Endodermal cell (in vitro differentiated cells): ENCODE measurements at regions not wholly inside any gene's neighbourhood (a gene's known extent, or its start where the extent isn't known, plus 50 kb on each side); places are given as distances from the start of the nearest gene placed in this dataset.

Experiments used
- DNase-seq: peaks from one replicate; pipeline ENCODE4 v3.0.0-alpha.2; 2017
- H3K27ac ChIP-seq: 2 replicates; pipeline ENCODE4 v1.5.1; 2013; ENCODE audit warnings: mild to moderate bottlenecking, low read depth, low read length, moderate library complexity
- H3K27me3 ChIP-seq: 2 replicates; pipeline ENCODE4 v1.6.1; 2013; ENCODE audit warnings: mild to moderate bottlenecking, low read length, moderate library complexity; ENCODE audit not compliant: insufficient read depth, control insufficient read depth, poor library complexity, severe bottlenecking
- H3K36me3 ChIP-seq: 2 replicates; pipeline ENCODE4 v1.7.0; 2013; ENCODE audit warnings: mild to moderate bottlenecking, low read length, moderate library complexity; ENCODE audit not compliant: control insufficient read depth, insufficient read depth
- H3K4me1 ChIP-seq: one replicate; pipeline ENCODE4 v1.7.0; 2013; ENCODE audit warnings: low read length; ENCODE audit not compliant: control insufficient read depth, insufficient read depth
- H3K4me3 ChIP-seq: 2 replicates; pipeline ENCODE4 v1.5.1; 2013; ENCODE audit warnings: mild to moderate bottlenecking, low read length, moderate library complexity
- H3K9ac ChIP-seq: 2 replicates; pipeline ENCODE4 v1.6.1; 2013; ENCODE audit warnings: mild to moderate bottlenecking, low read length, moderate library complexity; ENCODE audit not compliant: poor library complexity, severe bottlenecking; ENCODE audit errors: extremely low read depth
- H3K9me3 ChIP-seq: 2 replicates; pipeline ENCODE4 v1.6.1; 2013; ENCODE audit warnings: mild to moderate bottlenecking, low read length, moderate library complexity; ENCODE audit not compliant: control insufficient read depth
- H3K27ac Mint-ChIP-seq: 2 replicates; pipeline ENCODE4 v1.8.0; 2020; ENCODE audit warnings: mixed read lengths
- H3K27me3 Mint-ChIP-seq: 2 replicates; pipeline ENCODE4 v1.8.0; 2021; ENCODE audit warnings: mild to moderate bottlenecking, mixed read lengths; ENCODE audit not compliant: insufficient read depth
- H3K36me3 Mint-ChIP-seq: 2 replicates; pipeline ENCODE4 v1.8.0; 2020; ENCODE audit warnings: low read depth, mixed read lengths
- H3K4me1 Mint-ChIP-seq: 2 replicates; pipeline ENCODE4 v1.8.0; 2020; ENCODE audit warnings: mixed read lengths
- H3K4me3 Mint-ChIP-seq: 2 replicates; pipeline ENCODE4 v1.8.0; 2020; ENCODE audit warnings: mild to moderate bottlenecking, moderate library complexity, mixed read lengths
- H3K9me3 Mint-ChIP-seq: 2 replicates; pipeline ENCODE4 v1.8.0; 2020; ENCODE audit warnings: mild to moderate bottlenecking, mixed read lengths
- WGBS, 2 experiments: methylation state at CpG; one replicate each; pipeline versions ENCODE4 v1.1.5 to v1.1.7; 2013; ENCODE audit warnings: missing lambda C conversion rate in 2 of 2, mixed read lengths in 1 of 2; ENCODE audit not compliant: insufficient coverage in 1 of 2, insufficient read length in 1 of 2; 5-methylcytosine and 5-hydroxymethylcytosine counted together
- TF ChIP-seq, protein P1 (sequence below): fragments of 200-600 bp; sonication (generic); conservative IDR thresholded peaks from 2 replicates; pipeline ENCODE4 v1.5.0; 2021; ENCODE audit warnings: antibody characterized with exemption, mild to moderate bottlenecking

DNA sequence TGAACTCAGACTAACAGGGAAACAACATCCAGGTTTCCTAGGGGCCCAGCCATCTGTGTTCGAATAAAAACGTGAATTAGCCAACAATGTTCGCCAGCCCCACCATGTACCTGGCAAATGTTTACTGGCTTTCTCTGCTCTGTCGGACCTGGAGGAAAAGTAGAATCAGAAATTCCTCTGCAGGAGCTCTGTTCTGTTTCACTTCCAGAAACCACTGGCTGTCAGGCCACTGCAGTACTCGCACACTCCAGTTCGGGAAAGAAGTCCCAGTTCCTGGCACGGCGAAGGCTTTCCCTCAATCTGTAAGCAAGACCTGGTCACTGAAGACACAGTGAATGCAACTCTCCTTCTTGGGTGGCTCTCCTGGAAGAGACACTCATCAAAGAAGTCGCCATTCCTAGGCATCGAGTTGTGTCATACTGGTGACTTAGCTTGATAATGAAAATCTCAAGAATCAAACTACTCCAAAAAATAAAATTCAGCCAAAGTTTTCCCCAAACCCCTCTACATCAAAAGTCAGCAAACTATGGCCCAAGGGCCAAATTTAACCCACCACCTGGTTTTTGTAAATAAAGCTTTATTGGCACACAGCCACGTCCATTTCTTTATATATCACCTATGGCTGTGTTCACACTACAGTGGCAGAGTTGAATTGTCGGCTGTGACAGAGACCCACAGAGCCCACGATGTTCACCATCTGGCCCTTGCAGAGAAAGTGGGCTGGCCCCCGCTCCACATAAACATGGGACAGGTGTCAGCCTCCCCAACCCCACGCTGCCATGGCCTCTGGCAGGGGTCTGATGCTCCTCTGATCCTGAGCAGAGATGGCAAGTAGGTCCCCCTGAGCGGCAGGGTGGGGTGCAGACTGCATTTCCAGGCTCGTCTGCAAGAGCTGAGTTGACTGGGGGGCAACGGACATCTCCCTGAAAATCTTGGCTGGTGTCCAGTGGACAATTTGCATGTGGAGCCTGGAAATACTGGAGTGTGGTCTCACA is 189.2 kb upstream of the DIO3 start:
- Histone ChIP-seq H3K4me1 (no peaks in the 10 kb centered on the region), H3K9ac (no peak overlapping the region), H3K27me3 (peaks cover 31% of the 10 kb centered on the region), H3K4me3 (no peak overlapping the region), H3K9me3 (no peaks in the 10 kb centered on the region), H3K36me3 (no peaks in the 10 kb centered on the region), H3K27ac (no peak overlapping the region)
- no peak overlapping the region for H3K27ac Mint-ChIP-seq
- TF ChIP-seq, protein P1, sequence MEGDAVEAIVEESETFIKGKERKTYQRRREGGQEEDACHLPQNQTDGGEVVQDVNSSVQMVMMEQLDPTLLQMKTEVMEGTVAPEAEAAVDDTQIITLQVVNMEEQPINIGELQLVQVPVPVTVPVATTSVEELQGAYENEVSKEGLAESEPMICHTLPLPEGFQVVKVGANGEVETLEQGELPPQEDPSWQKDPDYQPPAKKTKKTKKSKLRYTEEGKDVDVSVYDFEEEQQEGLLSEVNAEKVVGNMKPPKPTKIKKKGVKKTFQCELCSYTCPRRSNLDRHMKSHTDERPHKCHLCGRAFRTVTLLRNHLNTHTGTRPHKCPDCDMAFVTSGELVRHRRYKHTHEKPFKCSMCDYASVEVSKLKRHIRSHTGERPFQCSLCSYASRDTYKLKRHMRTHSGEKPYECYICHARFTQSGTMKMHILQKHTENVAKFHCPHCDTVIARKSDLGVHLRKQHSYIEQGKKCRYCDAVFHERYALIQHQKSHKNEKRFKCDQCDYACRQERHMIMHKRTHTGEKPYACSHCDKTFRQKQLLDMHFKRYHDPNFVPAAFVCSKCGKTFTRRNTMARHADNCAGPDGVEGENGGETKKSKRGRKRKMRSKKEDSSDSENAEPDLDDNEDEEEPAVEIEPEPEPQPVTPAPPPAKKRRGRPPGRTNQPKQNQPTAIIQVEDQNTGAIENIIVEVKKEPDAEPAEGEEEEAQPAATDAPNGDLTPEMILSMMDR = no peak
- no peaks in the 10 kb centered on the region for H3K9me3 Mint-ChIP-seq
- 91 to 95% methylated on average over 14 to 18 of the region's 18 CpGs for WGBS, 2 experiments
- peaks cover 51% of the 10 kb centered on the region for H3K27me3 Mint-ChIP-seq
- peaks cover 10% of the 10 kb centered on the region for H3K4me1 Mint-ChIP-seq
- H3K4me3 Mint-ChIP-seq = no peak overlapping the region
- H3K36me3 Mint-ChIP-seq = no peaks in the 10 kb centered on the region
- DNase-seq = no peak

DNA sequence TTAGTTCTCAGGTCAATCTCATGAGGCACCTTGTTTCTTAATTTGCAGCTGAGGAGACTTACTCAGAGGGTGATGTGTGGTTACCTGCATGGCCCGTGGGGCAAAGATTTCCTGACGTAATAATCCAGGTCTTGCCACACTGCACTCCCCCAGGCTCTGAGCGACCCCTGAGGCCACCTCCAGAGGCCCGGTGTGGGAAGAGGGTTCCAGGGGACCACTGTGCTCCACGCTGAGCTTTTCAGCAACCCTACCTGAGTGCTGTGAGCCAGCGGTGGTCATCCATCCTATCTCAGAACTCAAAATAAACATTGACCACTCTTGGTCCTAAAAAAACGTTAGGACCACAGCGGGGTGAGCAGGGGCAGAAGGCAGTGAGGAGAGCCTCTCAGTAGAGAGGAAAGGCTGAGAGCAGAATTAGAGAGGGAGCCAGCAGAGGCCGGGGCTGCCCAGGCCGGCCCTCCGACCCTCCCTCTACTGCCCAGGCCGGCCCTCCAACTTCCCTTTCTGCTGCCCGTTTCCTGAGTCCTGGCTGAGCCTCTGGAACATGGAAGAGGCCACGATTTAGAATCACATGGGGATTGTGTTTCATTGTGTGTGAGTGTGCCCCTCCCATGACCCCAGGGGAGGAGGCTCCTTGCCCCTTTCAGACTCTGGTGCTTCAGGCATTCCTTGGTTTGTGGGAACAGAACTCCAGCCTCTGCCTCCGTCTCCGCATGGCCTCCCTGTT is 188.2 kb upstream of the DIO3 start:
- Mint-ChIP-seq H3K9me3 (no peaks in the 10 kb centered on the region), H3K36me3 (no peaks in the 10 kb centered on the region), H3K27me3 (peaks cover 43% of the 10 kb centered on the region), H3K4me3 (no peak overlapping the region), H3K4me1 (peaks cover 1% of the 10 kb centered on the region), H3K27ac (no peak overlapping the region)
- Histone ChIP-seq H3K9me3 (no peaks in the 10 kb centered on the region), H3K9ac (no peak overlapping the region), H3K36me3 (no peaks in the 10 kb centered on the region), H3K4me3 (no peak overlapping the region), H3K27me3 (peaks cover 22% of the 10 kb centered on the region), H3K27ac (no peak overlapping the region), H3K4me1 (no peaks in the 10 kb centered on the region)
- no peak for DNase-seq
- 94 to 96% methylated on average over 9 to 16 of the region's 16 CpGs for WGBS, 2 experiments
- TF ChIP-seq, protein P1 = no peak

DNA sequence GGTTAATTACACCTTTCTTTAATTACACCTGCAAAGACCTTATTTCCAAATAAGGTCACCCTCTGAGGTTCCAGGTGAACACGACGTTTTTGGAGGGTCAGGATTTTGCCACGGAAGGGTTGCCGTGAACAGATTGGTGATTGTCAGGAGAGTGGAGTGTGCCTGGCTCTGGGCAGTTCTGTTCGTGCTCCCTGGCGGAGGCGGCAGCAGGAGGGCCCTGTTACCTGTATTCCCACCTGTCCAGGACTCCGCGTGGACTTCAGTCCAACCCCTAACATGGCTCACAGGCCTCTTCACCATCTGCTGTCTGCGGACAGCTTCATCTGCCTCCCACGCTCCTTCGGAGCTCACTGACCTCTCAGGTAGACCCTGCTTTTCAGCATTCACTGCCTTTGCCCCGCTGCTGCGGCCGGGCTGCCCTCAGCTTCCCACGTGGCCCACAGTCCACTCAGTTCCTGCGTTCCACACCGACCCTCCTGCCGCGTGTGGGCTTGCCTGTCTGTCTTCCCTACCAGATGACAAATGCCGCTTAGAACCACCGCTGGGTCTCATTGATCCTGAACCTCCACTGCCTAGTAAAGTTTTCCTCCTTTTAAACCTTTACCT is 187.5 kb upstream of the DIO3 start:
- H3K27me3 ChIP-seq = peaks cover 17% of the 10 kb centered on the region
- no peak overlapping the region for H3K9ac ChIP-seq
- no peak overlapping the region for H3K4me3 ChIP-seq
- H3K4me1 Mint-ChIP-seq = no peaks in the 10 kb centered on the region
- no peak overlapping the region for H3K4me3 Mint-ChIP-seq
- no peaks in the 10 kb centered on the region for H3K36me3 Mint-ChIP-seq
- DNase-seq = no peak
- H3K9me3 Mint-ChIP-seq = no peaks in the 10 kb centered on the region
- TF ChIP-seq, protein P1 = no peak
- no peak overlapping the region for H3K27ac ChIP-seq
- no peaks in the 10 kb centered on the region for H3K9me3 ChIP-seq
- H3K27ac Mint-ChIP-seq = no peak overlapping the region
- no peaks in the 10 kb centered on the region for H3K36me3 ChIP-seq
- H3K4me1 ChIP-seq = no peaks in the 10 kb centered on the region
- H3K27me3 Mint-ChIP-seq = peaks cover 35% of the 10 kb centered on the region
- 92 to 94% methylated on average over 19 to 22 of the region's 22 CpGs for WGBS, 2 experiments
